Right lobe of liver (tissue), 6 donors: ENCODE measurements at regions not wholly inside any gene's neighbourhood (a gene's known extent, or its start where the extent isn't known, plus 50 kb on each side); places are given as distances from the start of the nearest gene placed in this dataset.
"Not testable (repeated sequence)": the region's sequence is repeated elsewhere in the genome, so short reads cannot be mapped to it uniquely, and the experiment has no call there.

ENCODE experiments used
- ATAC-seq, 4 donors: fragments of 200-7000 bp; cut with Tn5 transposase; one replicate each; pipeline ENCODE4 v1.9.1; 2020; ENCODE audit warnings: mild to moderate bottlenecking in 4 of 4, moderate library complexity in 4 of 4
- DNase-seq, 3 donors: peaks; one replicate each; pipeline ENCODE4 v3.0.0-alpha.2; 2020
- H3K27ac ChIP-seq, 3 donors: fragments of 200-600 bp; one replicate each; pipeline ENCODE4 v1.8.0; 2022
- H3K27me3 ChIP-seq, 2 donors: fragments of 200-600 bp; one replicate each; pipeline ENCODE4 v1.8.0; 2022
- H3K36me3 ChIP-seq, 4 donors: fragments of 200-600 bp; sonication (generic) in 1 of 4; one replicate each; pipeline versions ENCODE4 v1.5.1 to v1.8.0; 2017 to 2022; ENCODE audit warnings: control low read depth in 1 of 4
- H3K4me1 ChIP-seq, 4 donors: fragments of 200-600 bp; sonication (generic) in 1 of 4; one replicate each; pipeline versions ENCODE4 v1.5.1 to v1.8.0; 2017 to 2022; ENCODE audit warnings: control low read depth in 1 of 4
- H3K4me3 ChIP-seq, 3 donors: fragments of 200-600 bp; one replicate each; pipeline ENCODE4 v1.8.0; 2022
- H3K9me3 ChIP-seq, 4 donors: fragments of 200-600 bp; sonication (generic) in 1 of 4; one replicate each; pipeline versions ENCODE4 v1.5.1 to v1.8.0; 2017 to 2022; ENCODE audit warnings: control low read depth in 1 of 4
- CTCF ChIP-seq, 4 donors: fragments of 200-600 bp in 3 of 4; fragments of 450-650 bp in 1 of 4; IDR thresholded peaks; one replicate each; pipeline versions ENCODE4 v1.5.1 to v1.8.0; 2016 to 2022; ENCODE audit warnings: antibody characterized with exemption in 4 of 4, mild to moderate bottlenecking in 2 of 4
- POLR2A ChIP-seq: fragments of 450-650 bp; IDR thresholded peaks from one replicate; pipeline ENCODE4 v1.6.1; 2017; ENCODE audit warnings: antibody characterized with exemption, mild to moderate bottlenecking
- WGBS: methylation state at CpG from one replicate; pipeline ENCODE4 v1.1.6; 2018; ENCODE audit warnings: low coverage, low lambda C conversion rate; ENCODE audit not compliant: insufficient coverage; ENCODE audit errors: missing lambda C conversion rate; 5-methylcytosine and 5-hydroxymethylcytosine counted together
- intact Hi-C, 2 donors: fragments of 100-400 bp; cut with DNase I; formaldehyde crosslinking; loops; one replicate each; pipeline versions ENCODE4 v1.11.2 to v1.14.1; 2022
- donor health status: DM: no; HTN: yes; CAD: no.
- donor health status: DM: no; HTN: no; CAD: no.
- donor health status: DM: no; HTN: no; CAD: no.
- donor health status: DM: no; HTN: yes; CAD: no.
- donor health status: DM: no; HTN: yes; CAD: no.

GRCh38 chr4:134708616-134709015 is 507.0 kb upstream of the PABPC4L start:
- Histone ChIP-seq H3K36me3 (no peaks in the 10 kb centered on the region), H3K4me1 (no peaks in the 10 kb centered on the region), H3K4me3 (no peak overlapping the region), H3K27ac (no peak overlapping the region), H3K27me3 (no peaks in the 10 kb centered on the region), H3K9me3 (no peaks in the 10 kb centered on the region)
- no peak for DNase-seq
- TF ChIP-seq CTCF (IDR thresholded peaks at IDR 0.05) (no peak), POLR2A (no peak)
- no peak for ATAC-seq
- intact Hi-C loops: no loop called here

GRCh38 chr4:134708026-134708425 is 506.4 kb upstream of the PABPC4L start:
- ATAC-seq: no peak
- 58% methylated on average over 2 of the region's 2 CpGs for WGBS
- Histone ChIP-seq H3K4me3 (no peak overlapping the region), H3K9me3 (no peaks in the 10 kb centered on the region), H3K4me1 (no peaks in the 10 kb centered on the region), H3K36me3 (no peaks in the 10 kb centered on the region), H3K27ac (no peak overlapping the region), H3K27me3 (no peaks in the 10 kb centered on the region)
- intact Hi-C loops: no loop called here
- DNase-seq: no peak
- TF ChIP-seq CTCF (IDR thresholded peaks at IDR 0.05): no peak
- TF ChIP-seq POLR2A: no peak

GRCh38 chr4:134702374-134702773 is 500.8 kb upstream of the PABPC4L start:
- Histone ChIP-seq H3K4me1 (no peaks in the 10 kb centered on the region), H3K9me3 (no peaks in the 10 kb centered on the region), H3K4me3 (no peak overlapping the region), H3K27ac (no peak overlapping the region), H3K36me3 (no peaks in the 10 kb centered on the region), H3K27me3 (no peaks in the 10 kb centered on the region)
- no peak for ATAC-seq
- DNase-seq: no peak
- intact Hi-C loops: no loop called here
- TF ChIP-seq POLR2A (no peak), CTCF (IDR thresholded peaks at IDR 0.05) (no peak)
- 39% methylated on average over 3 of the region's 3 CpGs for WGBS

GRCh38 chr4:134700251-134700650 is 498.7 kb upstream of the PABPC4L start:
- DNase-seq (no peak), ATAC-seq (no peak)
- Histone ChIP-seq H3K27ac (no peak overlapping the region), H3K4me1 (no peaks in the 10 kb centered on the region), H3K27me3 (no peaks in the 10 kb centered on the region), H3K36me3 (no peaks in the 10 kb centered on the region), H3K4me3 (no peak overlapping the region), H3K9me3 (no peaks in the 10 kb centered on the region)
- intact Hi-C loops: no loop called here
- no peak for TF ChIP-seq CTCF (IDR thresholded peaks at IDR 0.05)
- TF ChIP-seq POLR2A: no peak
- WGBS: 35% methylated on average over 4 of the region's 4 CpGs

GRCh38 chr4:134698831-134699230 is 497.2 kb upstream of the PABPC4L start:
- H3K9me3 ChIP-seq, H3K27ac ChIP-seq, H3K4me3 ChIP-seq, ATAC-seq, DNase-seq, intact Hi-C loops, H3K27me3 ChIP-seq, H3K4me1 ChIP-seq, H3K36me3 ChIP-seq: not testable (repeated sequence)
- WGBS: 61% methylated on average over 4 of the region's 4 CpGs
